HCT116 (cell line): ENCODE measurements at regions not wholly inside any gene's neighbourhood (a gene's known extent, or its start where the extent isn't known, plus 50 kb on each side); places are given as distances from the start of the nearest gene placed in this dataset.
"Not testable (repeated sequence)": the region's sequence is repeated elsewhere in the genome, so short reads cannot be mapped to it uniquely, and the experiment has no call there.

Experiments used
- CTCF ChIP-seq, 3 experiments: fragments of 200-600 bp in 1 of 3; sonication (generic) in 1 of 3; IDR thresholded peaks in 2 of 3; conservative IDR thresholded peaks in 1 of 3; 2 replicates each; pipeline ENCODE4 v1.5.1; 2012 to 2017; ENCODE audit warnings: low read depth in 2 of 3, low read length in 2 of 3, antibody characterized with exemption in 1 of 3, borderline replicate concordance in 1 of 3, control low read depth in 1 of 3, mild to moderate bottlenecking in 1 of 3, mixed read lengths in 1 of 3, mixed run types in 1 of 3, moderate library complexity in 1 of 3; ENCODE audit not compliant: insufficient read depth in 1 of 3
- EGR1 ChIP-seq: IDR thresholded peaks from 2 replicates; pipeline ENCODE4 v1.6.1; 2012; ENCODE audit warnings: low read depth
- EZH2 ChIP-seq: fragments of 200-600 bp; sonication (generic); IDR thresholded peaks from 2 replicates; pipeline ENCODE4 v1.6.1; 2017; ENCODE audit warnings: antibody characterized with exemption, mixed run types
- EZH2phosphoT487 ChIP-seq: fragments of 200-600 bp; IDR thresholded peaks from 2 replicates; pipeline ENCODE4 v1.6.1; 2018; ENCODE audit warnings: antibody characterized with exemption, borderline replicate concordance
- POLR2A ChIP-seq: IDR thresholded peaks from 2 replicates; pipeline ENCODE4 v1.7.0; 2011; ENCODE audit warnings: borderline replicate concordance; ENCODE audit not compliant: insufficient read depth, insufficient read length; ENCODE audit errors: extremely low read depth
- RAD21 ChIP-seq: IDR thresholded peaks from 2 replicates; pipeline ENCODE4 v1.6.1; 2012; ENCODE audit warnings: low read depth, mild to moderate bottlenecking
- SIN3A ChIP-seq: IDR thresholded peaks from 2 replicates; pipeline ENCODE4 v1.6.1; 2012; ENCODE audit warnings: low read depth
- SP1 ChIP-seq: IDR thresholded peaks from 2 replicates; pipeline ENCODE4 v1.6.1; 2012; ENCODE audit warnings: low read depth
- SRF ChIP-seq: IDR thresholded peaks from 2 replicates; pipeline ENCODE4 v1.6.1; 2012; ENCODE audit warnings: low read depth
- TCF7L2 ChIP-seq: IDR thresholded peaks from 2 replicates; pipeline ENCODE4 v1.7.0; 2011; ENCODE audit warnings: borderline replicate concordance, inconsistent platforms; ENCODE audit not compliant: insufficient read depth, insufficient read length; ENCODE audit errors: extremely low read depth
- YY1 ChIP-seq: IDR thresholded peaks from 2 replicates; pipeline ENCODE4 v1.6.1; 2011; ENCODE audit warnings: low read length, low read depth, moderate library complexity, mild to moderate bottlenecking; ENCODE audit not compliant: insufficient replicate concordance; ENCODE audit errors: extremely low read depth
- ZFX ChIP-seq: fragments of 450-650 bp; IDR thresholded peaks from 2 replicates; pipeline ENCODE4 v1.6.1; 2017
- ZNF274 ChIP-seq: fragments of 200-500 bp; sonication (Bioruptor generic); IDR thresholded peaks from 2 replicates; pipeline ENCODE4 v1.6.1; 2014; ENCODE audit warnings: mild to moderate bottlenecking, low read depth, low read length, inconsistent platforms

- not testable (repeated sequence) for TF ChIP-seq EZH2; TCF7L2; CTCF (IDR thresholded peaks at IDR 0.05 in 2 of 3, conservative IDR thresholded peaks at IDR 0.05 in 1 of 3; ENCODE audit: borderline replicate concordance in 1 of 3, insufficient read depth in 1 of 3, low read depth in 2 of 3, low read length in 2 of 3); POLR2A; SRF; EZH2phosphoT487; ZNF274; RAD21; YY1; ZFX; SIN3A; SP1; EGR1
Measured at GRCh38 chr18:14190776-14191442, 58.7 kb upstream of the ZNF519 start.
